Tibial nerve (tissue), 4 donors: ENCODE measurements at regions not wholly inside any gene's neighbourhood (a gene's known extent, or its start where the extent isn't known, plus 50 kb on each side); places are given as distances from the start of the nearest gene placed in this dataset.

ENCODE experiments used
- DNase-seq, 2 donors: peaks; one replicate each; pipeline ENCODE4 v3.0.0-alpha.2; 2019; ENCODE audit warnings: low spot score in 2 of 2
- H3K27ac ChIP-seq, 4 donors: fragments of 200-600 bp; sonication (generic) in 3 of 4; one replicate each; pipeline ENCODE4 v1.5.1; 2017 to 2019; ENCODE audit warnings: mild to moderate bottlenecking in 1 of 4
- H3K27me3 ChIP-seq, 2 donors: fragments of 200-600 bp; sonication (generic) in 1 of 2; one replicate each; pipeline versions ENCODE4 v1.5.1 to v1.6.0; 2017 to 2019
- H3K36me3 ChIP-seq, 3 donors: fragments of 200-600 bp; sonication (generic); one replicate each; pipeline ENCODE4 v1.5.1; 2018 to 2019
- H3K4me1 ChIP-seq, 4 donors: fragments of 200-600 bp; sonication (generic) in 3 of 4; one replicate each; pipeline ENCODE4 v1.5.1; 2017 to 2019
- H3K4me3 ChIP-seq, 4 donors: fragments of 200-600 bp; sonication (generic) in 3 of 4; one replicate each; pipeline ENCODE4 v1.5.1; 2017 to 2019; ENCODE audit warnings: mild to moderate bottlenecking in 1 of 4, moderate library complexity in 1 of 4
- H3K9me3 ChIP-seq, 4 donors: fragments of 200-600 bp; sonication (generic) in 3 of 4; one replicate each; pipeline ENCODE4 v1.5.1; 2017 to 2019
- CTCF ChIP-seq, 5 experiments: fragments of 200-600 bp in 3 of 5; fragments of 450-650 bp in 2 of 5; sonication (generic) in 3 of 5; IDR thresholded peaks; one replicate each; pipeline ENCODE4 v1.5.1; 2016 to 2019; ENCODE audit warnings: antibody characterized with exemption in 5 of 5, mild to moderate bottlenecking in 3 of 5, moderate library complexity in 2 of 5
- EP300 ChIP-seq, 2 donors: sonication (generic); formaldehyde crosslinking; IDR thresholded peaks; one replicate each; pipeline ENCODE4 v1.6.1; 2017; ENCODE audit warnings: antibody characterized with exemption in 2 of 2, mild to moderate bottlenecking in 1 of 2
- POLR2A ChIP-seq, 2 donors: fragments of 450-650 bp; IDR thresholded peaks; one replicate each; pipeline ENCODE4 v1.6.1; 2017; ENCODE audit warnings: antibody characterized with exemption in 2 of 2, mild to moderate bottlenecking in 2 of 2, moderate library complexity in 2 of 2
- WGBS, 2 donors: methylation state at CpG; one replicate each; pipeline ENCODE4 v1.1.5; 2018; 5-methylcytosine and 5-hydroxymethylcytosine counted together

DNA sequence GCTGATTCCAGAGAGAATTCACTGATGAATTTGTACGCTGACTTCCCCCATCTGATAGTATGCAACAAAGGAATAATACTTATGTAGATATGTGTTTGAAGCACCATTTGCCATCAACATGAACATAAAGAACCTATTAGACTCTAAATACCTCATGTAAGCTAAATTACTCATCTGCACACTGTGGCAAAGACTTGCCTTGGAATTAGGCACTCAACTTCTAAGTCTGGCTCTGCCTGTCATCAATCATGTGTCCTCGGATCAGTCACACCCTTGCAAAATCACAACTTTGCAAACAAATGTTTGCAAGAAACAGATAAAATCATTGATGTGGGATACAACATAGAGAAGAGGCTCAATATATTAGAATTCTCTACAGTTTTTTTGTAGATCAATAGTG is 169.9 kb upstream of the LDB2 start:
- TF ChIP-seq POLR2A (IDR thresholded peaks at IDR 0.05) (no peak), CTCF (IDR thresholded peaks at IDR 0.05) (no peak), EP300 (IDR thresholded peaks at IDR 0.05) (no peak)
- H3K4me1 ChIP-seq, result peaks cover 0 to 11% (median 0%) of the 10 kb centered on the region in 4 donors
- H3K9me3 ChIP-seq, result no peaks in the 10 kb centered on the region
- no peak overlapping the region for H3K4me3 ChIP-seq
- no peaks in the 10 kb centered on the region for H3K27me3 ChIP-seq
- DNase-seq, result no peak
- 71 to 84% methylated on average over 2 of the region's 2 CpGs for WGBS, 2 donors
- H3K27ac ChIP-seq, result no peak overlapping the region
- no peaks in the 10 kb centered on the region for H3K36me3 ChIP-seq

GRCh38 chr4:17066972-17067371 is 168.5 kb upstream of the LDB2 start:
- H3K27ac ChIP-seq, result no peak overlapping the region
- no peak for DNase-seq
- no peak overlapping the region for H3K4me3 ChIP-seq
- no peaks in the 10 kb centered on the region for H3K9me3 ChIP-seq
- peaks cover 0 to 11% (median 0%) of the 10 kb centered on the region in 4 donors for H3K4me1 ChIP-seq
- no peaks in the 10 kb centered on the region for H3K27me3 ChIP-seq
- no peaks in the 10 kb centered on the region for H3K36me3 ChIP-seq
- WGBS, 2 donors, result 54 to 61% methylated on average over 4 of the region's 4 CpGs
- TF ChIP-seq POLR2A (IDR thresholded peaks at IDR 0.05) (no peak), CTCF (IDR thresholded peaks at IDR 0.05) (no peak), EP300 (IDR thresholded peaks at IDR 0.05) (no peak)

GRCh38 chr4:17066236-17066635 is 167.8 kb upstream of the LDB2 start:
- no peaks in the 10 kb centered on the region for H3K9me3 ChIP-seq
- H3K4me1 ChIP-seq, result peaks cover 0 to 11% (median 0%) of the 10 kb centered on the region in 4 donors
- H3K36me3 ChIP-seq, result no peaks in the 10 kb centered on the region
- H3K4me3 ChIP-seq, result no peak overlapping the region
- no peaks in the 10 kb centered on the region for H3K27me3 ChIP-seq
- DNase-seq, result no peak
- 76 to 81% methylated on average over 1 of the region's 1 CpG for WGBS, 2 donors
- H3K27ac ChIP-seq, result no peak overlapping the region
- no peak for TF ChIP-seq CTCF (IDR thresholded peaks at IDR 0.05)
- TF ChIP-seq EP300 (IDR thresholded peaks at IDR 0.05), result no peak
- no peak for TF ChIP-seq POLR2A (IDR thresholded peaks at IDR 0.05)

GRCh38 chr4:17065821-17066220 is 167.4 kb upstream of the LDB2 start:
- DNase-seq, result no peak
- Histone ChIP-seq H3K27me3 (no peaks in the 10 kb centered on the region), H3K4me1 (peaks cover 0 to 11% (median 0%) of the 10 kb centered on the region in 4 donors), H3K36me3 (no peaks in the 10 kb centered on the region), H3K9me3 (no peaks in the 10 kb centered on the region), H3K4me3 (no peak overlapping the region), H3K27ac (no peak overlapping the region)
- no peak for TF ChIP-seq CTCF (IDR thresholded peaks at IDR 0.05)
- no peak for TF ChIP-seq EP300 (IDR thresholded peaks at IDR 0.05)
- 88 to 95% methylated on average over 2 of the region's 2 CpGs for WGBS, 2 donors

DNA sequence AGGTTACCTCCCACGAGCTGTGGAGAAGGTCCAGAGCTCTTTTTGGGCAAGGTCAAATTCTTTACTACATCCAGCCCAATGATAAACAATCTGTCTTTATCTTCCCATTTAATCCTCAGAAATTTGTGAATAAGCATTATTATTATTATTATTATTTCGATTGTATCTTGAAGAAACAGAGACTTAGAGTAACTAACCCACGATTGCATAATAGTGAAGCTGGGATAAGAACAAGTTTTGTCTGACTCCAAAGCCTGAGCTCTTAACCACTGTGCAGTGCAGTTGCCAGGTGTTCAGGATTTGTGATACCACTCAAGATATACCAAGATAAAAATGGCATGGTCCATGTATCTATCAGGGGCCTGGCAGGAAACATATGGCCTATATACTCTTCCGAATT is 166.5 kb upstream of the LDB2 start:
- Histone ChIP-seq H3K36me3 (no peaks in the 10 kb centered on the region), H3K27ac (no peak overlapping the region), H3K27me3 (no peaks in the 10 kb centered on the region), H3K4me3 (no peak overlapping the region), H3K9me3 (no peaks in the 10 kb centered on the region), H3K4me1 (peaks cover 0 to 18% (median 0%) of the 10 kb centered on the region in 4 donors)
- no peak for DNase-seq
- WGBS, 2 donors, result 59 to 65% methylated on average over 4 of the region's 4 CpGs
- TF ChIP-seq POLR2A (IDR thresholded peaks at IDR 0.05) (no peak), CTCF (IDR thresholded peaks at IDR 0.05) (no peak), EP300 (IDR thresholded peaks at IDR 0.05) (no peak)
